Mesenchymal stem cell (in vitro differentiated cells and primary cell): ENCODE measurements at regions not wholly inside any gene's neighbourhood (a gene's known extent, or its start where the extent isn't known, plus 50 kb on each side); places are given as distances from the start of the nearest gene placed in this dataset.
A peak's percentile ranks its signal among the peaks of the same experiment; 100 is the strongest.

Source experiments
- DNase-seq: peaks from one replicate; pipeline ENCODE4 v3.0.0-alpha.2; 2013
- H2AFZ ChIP-seq: one replicate; pipeline ENCODE4 v1.6.1; 2013; ENCODE audit warnings: low read depth, mild to moderate bottlenecking, control low read depth, inconsistent platforms, low read length, moderate library complexity
- H2AK5ac ChIP-seq: 2 replicates; pipeline ENCODE4 v1.6.1; 2013; ENCODE audit warnings: low read length, moderate library complexity, mild to moderate bottlenecking, inconsistent platforms; ENCODE audit not compliant: severe bottlenecking
- H2BK120ac ChIP-seq: one replicate; pipeline ENCODE4 v1.6.1; 2013; ENCODE audit warnings: low read depth, mild to moderate bottlenecking, inconsistent platforms, low read length, moderate library complexity
- H2BK12ac ChIP-seq, 2 experiments: one replicate each; pipeline ENCODE4 v1.6.1; 2013; ENCODE audit warnings: inconsistent platforms in 2 of 2, low read length in 2 of 2, mild to moderate bottlenecking in 2 of 2, moderate library complexity in 2 of 2, control low read depth in 1 of 2
- H2BK15ac ChIP-seq: one replicate; pipeline ENCODE4 v1.6.1; 2013; ENCODE audit warnings: mild to moderate bottlenecking, low read depth, inconsistent platforms; ENCODE audit not compliant: poor library complexity, severe bottlenecking
- H2BK5ac ChIP-seq: 2 replicates; pipeline ENCODE4 v1.6.1; 2013; ENCODE audit warnings: low read depth, mild to moderate bottlenecking, low read length, control low read depth, inconsistent platforms; ENCODE audit not compliant: poor library complexity, severe bottlenecking
- H3K14ac ChIP-seq, 2 experiments: one replicate each; pipeline ENCODE4 v1.6.1; 2013; ENCODE audit warnings: inconsistent platforms in 2 of 2, low read length in 2 of 2, control low read depth in 1 of 2, mild to moderate bottlenecking in 1 of 2, moderate library complexity in 1 of 2
- H3K18ac ChIP-seq, 2 experiments: one replicate each; pipeline ENCODE4 v1.6.1; 2013; ENCODE audit warnings: inconsistent platforms in 2 of 2, low read length in 2 of 2, control low read depth in 1 of 2, low read depth in 1 of 2, mild to moderate bottlenecking in 1 of 2
- H3K23ac ChIP-seq, 2 experiments: one replicate each; pipeline ENCODE4 v1.6.1; 2013; ENCODE audit warnings: inconsistent platforms in 2 of 2, low read length in 2 of 2, mild to moderate bottlenecking in 2 of 2, moderate library complexity in 2 of 2, control low read depth in 1 of 2
- H3K27ac ChIP-seq: 2 replicates; pipeline ENCODE4 v1.5.1; 2013; ENCODE audit warnings: mild to moderate bottlenecking, moderate library complexity, low read length, control low read depth, inconsistent platforms; ENCODE audit not compliant: poor library complexity, severe bottlenecking
- H3K27me3 ChIP-seq, 2 experiments: 2 replicates each; pipeline versions ENCODE4 v1.6.1 to v1.7.0; 2013; ENCODE audit warnings: low read length in 2 of 2, mild to moderate bottlenecking in 2 of 2, moderate library complexity in 2 of 2, control low read depth in 1 of 2, inconsistent platforms in 1 of 2; ENCODE audit not compliant: control insufficient read depth in 1 of 2, insufficient read depth in 1 of 2
- H3K36me3 ChIP-seq, 2 experiments: 2 replicates each; pipeline versions ENCODE4 v1.6.1 to v1.7.0; 2013; ENCODE audit warnings: low read length in 2 of 2, control low read depth in 1 of 2, inconsistent platforms in 1 of 2, low read depth in 1 of 2, mild to moderate bottlenecking in 1 of 2; ENCODE audit not compliant: insufficient read depth in 2 of 2, control insufficient read depth in 1 of 2
- H3K4ac ChIP-seq, 2 experiments: one replicate each; pipeline ENCODE4 v1.6.1; 2013; ENCODE audit warnings: inconsistent platforms in 2 of 2, low read length in 2 of 2, mild to moderate bottlenecking in 2 of 2, moderate library complexity in 2 of 2, control low read depth in 1 of 2, low read depth in 1 of 2
- H3K4me1 ChIP-seq: 2 replicates; pipeline ENCODE4 v1.6.1; 2013; ENCODE audit warnings: low read depth, low read length, control low read depth; ENCODE audit not compliant: control insufficient read depth, insufficient read depth
- H3K4me2 ChIP-seq: 2 replicates; pipeline ENCODE4 v1.6.1; 2013; ENCODE audit warnings: low read length, mild to moderate bottlenecking, inconsistent platforms; ENCODE audit not compliant: poor library complexity, severe bottlenecking
- H3K4me3 ChIP-seq, 2 experiments: 2 replicates each; pipeline versions ENCODE4 v1.5.1 to v1.7.0; 2013; ENCODE audit warnings: low read length in 2 of 2, mild to moderate bottlenecking in 2 of 2, control low read depth in 1 of 2, low read depth in 1 of 2; ENCODE audit not compliant: insufficient read depth in 1 of 2
- H3K79me1 ChIP-seq: replicated peaks from 2 replicates; pipeline ENCODE4 v1.6.1; 2013; ENCODE audit warnings: mild to moderate bottlenecking, control low read depth, low read length, inconsistent platforms; ENCODE audit not compliant: poor library complexity, severe bottlenecking
- H3K9ac ChIP-seq: 2 replicates; pipeline ENCODE4 v1.7.0; 2013; ENCODE audit warnings: mild to moderate bottlenecking, low read length, moderate library complexity
- H3K9me3 ChIP-seq: 2 replicates; pipeline ENCODE4 v1.7.0; 2013; ENCODE audit warnings: mild to moderate bottlenecking, low read length; ENCODE audit not compliant: control insufficient read depth
- H4K8ac ChIP-seq: one replicate; pipeline ENCODE4 v1.6.1; 2013; ENCODE audit warnings: inconsistent platforms, mild to moderate bottlenecking, low read length, moderate library complexity
- H4K91ac ChIP-seq: one replicate; pipeline ENCODE4 v1.6.1; 2013; ENCODE audit warnings: mild to moderate bottlenecking, low read length, inconsistent platforms
- WGBS: methylation state at CpG from one replicate; pipeline ENCODE4 v1.1.7; 2013; ENCODE audit warnings: mixed read lengths; 5-methylcytosine and 5-hydroxymethylcytosine counted together

DNA sequence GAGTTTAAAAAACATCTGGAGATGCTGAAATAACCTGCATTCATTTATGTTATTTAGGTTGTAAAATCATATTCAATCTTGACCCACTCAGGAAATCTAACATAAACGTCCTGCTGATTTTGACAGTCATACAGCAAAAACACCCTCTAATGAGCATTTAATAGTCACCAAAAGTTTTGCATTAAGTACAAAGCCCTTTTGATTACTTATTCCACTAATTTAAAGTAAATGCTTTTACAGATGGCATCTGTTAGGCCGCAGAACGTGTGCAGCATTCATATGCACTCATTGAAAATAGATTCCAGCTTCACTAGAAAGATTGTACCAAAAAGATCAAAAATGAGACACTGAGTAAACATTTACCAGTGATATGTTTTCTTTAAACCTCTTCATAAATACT is 1295.1 kb downstream of the EFNB2 start:
- no peaks in the 10 kb centered on the region for H3K27me3 ChIP-seq
- H2BK12ac ChIP-seq = no peak overlapping the region
- no peak overlapping the region for H3K4me3 ChIP-seq
- no peaks in the 10 kb centered on the region for H3K79me1 ChIP-seq
- H3K23ac ChIP-seq = no peak overlapping the region
- no peak overlapping the region for H3K18ac ChIP-seq
- no peak overlapping the region for H2AFZ ChIP-seq
- 93% methylated on average over 3 of the region's 3 CpGs for WGBS
- no peak overlapping the region for H3K9ac ChIP-seq
- peaks cover 6% of the 10 kb centered on the region for H3K9me3 ChIP-seq
- H2BK120ac ChIP-seq = no peak overlapping the region
- no peak overlapping the region for H2BK15ac ChIP-seq
- H4K8ac ChIP-seq = no peak overlapping the region
- H3K14ac ChIP-seq = no peak overlapping the region
- H3K27ac ChIP-seq = no peak overlapping the region
- no peak overlapping the region for H4K91ac ChIP-seq
- no peak for DNase-seq
- H2BK5ac ChIP-seq = no peak overlapping the region
- no peak overlapping the region for H3K4me2 ChIP-seq
- H3K4me1 ChIP-seq = no peaks in the 10 kb centered on the region
- no peak overlapping the region for H3K4ac ChIP-seq
- no peak overlapping the region for H2AK5ac ChIP-seq
- H3K36me3 ChIP-seq = no peaks in the 10 kb centered on the region

DNA sequence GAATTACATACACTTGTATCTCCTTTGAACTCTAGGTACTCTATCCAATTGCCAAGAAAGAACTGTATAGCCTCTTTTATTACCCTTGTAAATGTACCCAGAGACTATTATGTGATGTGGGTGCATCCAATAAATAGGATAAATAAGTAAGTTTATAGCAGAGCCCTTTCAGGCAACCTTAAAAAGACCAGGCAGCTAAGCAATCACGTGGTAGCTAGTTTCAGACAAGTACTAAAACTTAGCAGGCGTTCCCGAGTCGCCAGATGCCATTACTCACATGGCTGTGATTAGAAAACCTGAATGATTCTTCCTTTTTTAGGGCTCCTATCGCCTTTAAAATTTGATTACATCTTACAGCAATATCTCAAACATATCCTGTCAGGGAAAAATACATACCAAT is 1303.0 kb downstream of the EFNB2 start:
- Histone ChIP-seq H3K27me3 (no peaks in the 10 kb centered on the region), H2AFZ (no peak overlapping the region), H3K4me3 (no peak overlapping the region), H3K9ac (no peak overlapping the region), H3K36me3 (no peaks in the 10 kb centered on the region), H3K4me2 (no peak overlapping the region), H2AK5ac (no peak overlapping the region), H2BK120ac (no peak overlapping the region), H3K14ac (no peak overlapping the region), H2BK15ac (no peak overlapping the region), H4K8ac (no peak overlapping the region), H3K79me1 (no peaks in the 10 kb centered on the region), H4K91ac (no peak overlapping the region), H3K18ac (no peak overlapping the region), H2BK5ac (no peak overlapping the region), H3K4me1 (no peaks in the 10 kb centered on the region), H3K27ac (no peak overlapping the region), H3K4ac (no peak overlapping the region), H2BK12ac (no peak overlapping the region), H3K9me3 (peaks cover 15% of the 10 kb centered on the region), H3K23ac (no peak overlapping the region)
- WGBS = 80% methylated on average over 5 of the region's 5 CpGs
- no peak for DNase-seq

DNA sequence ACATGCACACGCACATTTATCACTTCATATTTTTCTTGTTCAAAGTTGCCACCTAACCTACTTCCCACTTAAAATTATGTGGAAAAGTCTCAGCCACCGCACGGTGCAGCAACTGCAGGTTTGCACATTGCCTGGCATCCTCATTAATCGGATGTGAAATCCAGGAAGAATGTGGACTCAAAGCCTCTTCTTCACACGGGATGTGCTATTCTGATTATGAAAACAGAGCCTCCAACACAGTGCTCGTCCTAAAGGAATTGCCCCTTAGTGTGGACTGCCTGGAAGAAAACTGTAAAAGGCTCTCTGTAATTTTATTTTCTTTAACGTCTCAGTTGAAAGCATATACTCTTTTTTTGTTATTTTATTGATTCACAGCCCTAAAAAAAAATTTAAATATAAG is 1303.5 kb downstream of the EFNB2 start:
- no peaks in the 10 kb centered on the region for H3K27me3 ChIP-seq
- H3K9me3 ChIP-seq = peaks cover 15% of the 10 kb centered on the region
- WGBS = 88% methylated on average over 6 of the region's 7 CpGs
- no peak overlapping the region for H3K23ac ChIP-seq
- no peak overlapping the region for H4K8ac ChIP-seq
- no peak overlapping the region for H3K18ac ChIP-seq
- H3K4ac ChIP-seq = no peak overlapping the region
- no peak overlapping the region for H2BK12ac ChIP-seq
- H3K9ac ChIP-seq = no peak overlapping the region
- peak overlapping the region; percentile 39 for H2AFZ ChIP-seq
- H3K79me1 ChIP-seq = no peaks in the 10 kb centered on the region
- H3K14ac ChIP-seq = no peak overlapping the region
- H2AK5ac ChIP-seq = no peak overlapping the region
- H3K4me1 ChIP-seq = no peaks in the 10 kb centered on the region
- H4K91ac ChIP-seq = no peak overlapping the region
- H2BK15ac ChIP-seq = no peak overlapping the region
- DNase-seq = no peak
- no peak overlapping the region for H3K4me3 ChIP-seq
- H3K36me3 ChIP-seq = no peaks in the 10 kb centered on the region
- H2BK120ac ChIP-seq = no peak overlapping the region
- H2BK5ac ChIP-seq = no peak overlapping the region
- H3K4me2 ChIP-seq = no peak overlapping the region
- H3K27ac ChIP-seq = no peak overlapping the region

DNA sequence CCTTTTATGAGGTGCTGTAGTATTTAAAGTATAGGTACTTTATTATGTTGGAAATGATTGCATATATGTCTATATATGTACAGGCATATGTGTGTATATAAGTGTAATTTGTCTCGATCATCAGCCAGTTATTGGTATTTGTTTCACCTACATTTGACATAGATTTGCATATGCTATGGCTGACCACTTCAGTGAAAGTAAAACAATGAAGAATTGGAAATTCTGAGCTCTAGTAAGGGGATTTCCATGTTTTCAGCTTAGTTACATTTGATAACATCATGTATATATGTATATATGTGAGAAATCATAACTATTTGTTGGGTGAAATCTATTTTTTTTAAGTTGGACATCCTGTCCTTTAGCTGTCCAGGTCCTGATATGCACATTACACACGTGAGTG is 1303.9 kb downstream of the EFNB2 start:
- H2BK120ac ChIP-seq = no peak overlapping the region
- H2AK5ac ChIP-seq = no peak overlapping the region
- H4K8ac ChIP-seq = no peak overlapping the region
- no peak overlapping the region for H2BK15ac ChIP-seq
- H3K79me1 ChIP-seq = no peaks in the 10 kb centered on the region
- H3K9ac ChIP-seq = no peak overlapping the region
- no peaks in the 10 kb centered on the region for H3K36me3 ChIP-seq
- H3K4me1 ChIP-seq = no peaks in the 10 kb centered on the region
- peaks cover 15% of the 10 kb centered on the region for H3K9me3 ChIP-seq
- no peak overlapping the region for H2BK12ac ChIP-seq
- H3K23ac ChIP-seq = no peak overlapping the region
- peak overlapping the region; percentile 39 for H2AFZ ChIP-seq
- no peak overlapping the region for H3K18ac ChIP-seq
- H3K27me3 ChIP-seq = no peaks in the 10 kb centered on the region
- H3K4ac ChIP-seq = no peak overlapping the region
- no peak overlapping the region for H3K27ac ChIP-seq
- no peak overlapping the region for H3K4me2 ChIP-seq
- no peak for DNase-seq
- H4K91ac ChIP-seq = no peak overlapping the region
- WGBS = 97% methylated on average over 2 of the region's 2 CpGs
- no peak overlapping the region for H2BK5ac ChIP-seq
- no peak overlapping the region for H3K14ac ChIP-seq
- H3K4me3 ChIP-seq = no peak overlapping the region
